ENCODE measurements at regions not wholly inside any gene's neighbourhood (a gene's known extent, or its start where the extent isn't known, plus 50 kb on each side); places are given as distances from the start of the nearest gene placed in this dataset.

GRCh38 chrX:11056322-11057176 lies 54.6 kb upstream of the HCCS start:
- no peak for DNase-seq

GRCh38 chrX:11059933-11060332 lies 51.2 kb upstream of the HCCS start:
- no peak for DNase-seq
